ENCODE measurements at regions not wholly inside any gene's neighbourhood (a gene's known extent, or its start where the extent isn't known, plus 50 kb on each side); places are given as distances from the start of the nearest gene placed in this dataset.

DNA sequence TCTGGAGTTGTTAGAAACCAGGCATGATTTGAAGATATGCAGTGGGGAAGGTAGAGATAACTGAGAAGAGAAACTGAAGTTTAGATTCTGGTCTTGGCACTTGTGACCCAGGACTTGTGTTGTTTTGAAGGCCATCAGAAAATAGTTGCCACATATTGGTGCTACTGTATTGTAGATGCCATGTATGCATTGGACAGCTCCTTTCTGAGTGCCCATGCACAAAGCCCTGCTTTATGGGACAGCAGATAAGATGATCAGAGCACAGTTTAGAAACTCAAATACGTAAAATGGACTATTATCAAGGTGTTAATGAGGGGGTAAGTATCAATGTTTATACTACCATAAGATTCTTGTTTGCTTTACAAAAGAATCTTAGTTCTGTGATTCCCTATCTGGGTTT is 84.9 kb downstream of the KIF4B start:
- Mint-ChIP-seq H3K9me3 (no peaks in the 10 kb centered on the region), H3K27ac (no peak overlapping the region), H3K27me3 (peaks cover 6% of the 10 kb centered on the region)

DNA sequence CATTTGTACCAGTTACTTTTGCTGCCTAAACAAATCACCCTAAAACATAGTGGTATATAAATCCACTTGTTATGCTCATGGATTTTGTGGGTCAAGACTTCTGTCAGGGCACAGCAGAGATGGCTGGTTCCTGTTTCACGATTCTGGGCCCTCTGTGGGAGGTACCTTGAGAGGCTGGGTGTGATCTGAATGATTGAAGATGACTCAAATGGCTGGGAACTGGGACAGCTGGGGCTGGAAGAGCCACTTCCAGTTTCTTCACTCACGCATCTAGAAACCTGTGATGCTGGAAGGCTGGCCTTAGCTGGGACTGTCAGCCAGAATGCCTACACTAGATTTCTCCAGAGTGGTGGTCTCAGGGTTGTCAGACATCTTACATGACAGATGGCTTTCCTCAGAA is 88.1 kb downstream of the KIF4B start:
- Mint-ChIP-seq H3K4me3 (no peak overlapping the region), H3K27ac (no peak overlapping the region), H3K4me1 (no peaks in the 10 kb centered on the region), H3K9me3 (no peaks in the 10 kb centered on the region), H3K36me3 (no peaks in the 10 kb centered on the region), H3K27me3 (peaks cover 1% of the 10 kb centered on the region)

More for the DNA sequence above, 84.9 kb downstream of the KIF4B start:
- no peak overlapping the region for H3K4me3 Mint-ChIP-seq
- no peaks in the 10 kb centered on the region for H3K4me1 Mint-ChIP-seq
- H3K36me3 Mint-ChIP-seq = no peaks in the 10 kb centered on the region

DNA sequence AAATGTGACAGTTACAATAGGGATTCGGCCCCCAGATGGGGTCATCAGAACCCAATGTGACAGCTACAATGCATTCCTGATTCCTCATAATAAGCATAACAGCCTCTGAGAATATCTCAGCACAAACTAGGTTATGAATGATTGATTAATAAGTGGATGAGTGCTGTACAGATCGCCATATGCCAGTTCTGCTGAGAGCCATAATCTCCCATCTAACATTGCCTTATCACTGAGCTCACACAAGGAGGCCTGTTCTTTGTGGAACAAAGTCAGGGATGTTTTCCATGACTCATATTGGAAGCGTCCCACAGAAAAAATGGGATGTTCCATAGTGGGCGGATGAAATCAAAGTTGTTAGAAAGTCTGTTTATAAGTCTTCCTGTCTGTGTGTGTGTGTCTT is 89.6 kb downstream of the KIF4B start:
- Mint-ChIP-seq H3K27ac (no peak overlapping the region), H3K36me3 (no peaks in the 10 kb centered on the region), H3K27me3 (peaks cover 1% of the 10 kb centered on the region), H3K4me1 (no peaks in the 10 kb centered on the region), H3K4me3 (no peak overlapping the region), H3K9me3 (no peaks in the 10 kb centered on the region)

DNA sequence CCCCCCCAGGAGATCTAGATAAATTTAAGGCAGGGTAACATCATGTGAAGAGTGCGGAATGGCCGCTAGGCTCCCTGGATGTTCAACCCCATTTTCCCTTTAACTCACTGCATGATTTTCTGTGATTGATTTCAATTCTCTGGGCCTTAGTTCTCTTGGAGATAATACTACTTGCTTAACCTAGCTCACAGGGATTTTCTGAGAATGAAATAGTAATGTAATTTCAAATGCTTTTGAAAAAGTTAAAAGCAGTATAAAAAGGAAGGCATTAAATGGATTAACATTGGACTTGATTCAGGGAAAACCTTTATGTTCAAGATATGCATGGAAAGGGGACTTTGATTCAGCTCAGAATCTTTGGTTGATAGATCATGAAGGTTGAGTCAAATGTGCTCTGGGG is 90.9 kb downstream of the KIF4B start:
- Mint-ChIP-seq H3K4me3 (no peak overlapping the region), H3K9me3 (no peaks in the 10 kb centered on the region), H3K27ac (no peak overlapping the region), H3K36me3 (no peaks in the 10 kb centered on the region), H3K4me1 (no peaks in the 10 kb centered on the region), H3K27me3 (peaks cover 1% of the 10 kb centered on the region)

DNA sequence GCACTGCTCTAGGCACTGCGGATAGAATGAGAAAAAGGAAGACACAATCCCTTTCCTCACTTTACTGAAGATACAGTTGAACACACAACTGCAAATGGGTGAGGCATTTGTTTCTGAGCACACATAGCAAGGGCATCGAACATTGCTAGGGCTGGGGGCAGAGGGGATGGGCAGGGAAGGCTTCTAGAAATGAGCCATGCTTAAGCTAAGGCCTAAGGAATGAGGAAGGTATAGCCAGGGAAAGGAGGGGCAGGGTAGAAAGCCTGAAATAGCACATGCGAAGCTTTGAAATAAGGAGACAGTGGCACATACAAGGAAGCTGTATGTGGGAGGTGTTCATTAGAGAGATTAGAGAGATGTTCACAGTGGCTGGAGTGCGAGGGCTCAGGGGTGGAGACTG is 92.7 kb downstream of the KIF4B start:
- Mint-ChIP-seq H3K27me3 (peaks cover 1% of the 10 kb centered on the region), H3K4me3 (no peak overlapping the region), H3K4me1 (no peaks in the 10 kb centered on the region), H3K36me3 (no peaks in the 10 kb centered on the region), H3K9me3 (no peaks in the 10 kb centered on the region), H3K27ac (no peak overlapping the region)

DNA sequence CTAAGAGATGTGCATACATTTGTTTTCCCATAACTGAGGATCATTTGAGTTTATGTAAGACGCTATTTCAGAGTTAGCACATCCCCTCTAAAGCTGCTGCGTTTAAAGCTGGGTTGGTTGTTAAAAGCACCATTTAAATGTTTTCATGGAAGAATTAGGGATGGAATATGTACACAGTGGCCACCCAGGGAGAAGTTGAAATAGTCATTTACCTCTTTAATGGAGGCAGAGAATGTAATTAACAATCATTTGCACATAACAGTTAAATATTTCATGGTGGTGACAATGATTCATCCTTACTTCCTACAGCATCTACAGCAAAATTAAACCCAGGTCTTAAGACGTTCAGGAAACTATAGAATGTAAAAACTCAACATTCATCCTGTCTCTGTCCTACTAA is 100.3 kb downstream of the KIF4B start:
- no peaks in the 10 kb centered on the region for H3K36me3 Mint-ChIP-seq
- no peak overlapping the region for H3K27ac Mint-ChIP-seq
- H3K4me1 Mint-ChIP-seq = no peaks in the 10 kb centered on the region
- H3K9me3 Mint-ChIP-seq = no peaks in the 10 kb centered on the region
- H3K4me3 Mint-ChIP-seq = no peak overlapping the region
- no peaks in the 10 kb centered on the region for H3K27me3 Mint-ChIP-seq

DNA sequence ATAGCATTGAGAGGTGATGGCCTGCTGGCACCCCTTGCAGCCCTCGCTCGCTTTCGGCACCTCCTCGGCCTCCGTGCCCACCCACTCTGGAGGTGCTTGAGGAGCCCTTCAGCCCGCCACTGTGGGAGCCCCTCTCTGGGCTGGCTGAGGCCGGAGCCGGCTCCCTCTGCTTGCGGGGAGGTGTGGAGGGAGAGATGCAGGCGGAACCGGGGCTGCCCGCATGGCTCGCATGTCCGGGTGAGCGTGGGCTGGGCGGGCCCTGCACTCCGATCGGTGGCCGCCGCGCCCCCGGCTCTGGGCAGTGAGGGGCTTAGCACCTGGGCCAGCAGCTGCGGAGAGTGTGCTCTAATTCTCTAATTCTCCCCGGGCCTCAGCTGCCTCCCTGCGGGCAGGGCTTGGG is 101.1 kb downstream of the KIF4B start:
- Mint-ChIP-seq H3K4me1 (no peaks in the 10 kb centered on the region), H3K36me3 (no peaks in the 10 kb centered on the region), H3K4me3 (no peak overlapping the region), H3K27ac (no peak overlapping the region), H3K27me3 (no peaks in the 10 kb centered on the region), H3K9me3 (no peaks in the 10 kb centered on the region)

DNA sequence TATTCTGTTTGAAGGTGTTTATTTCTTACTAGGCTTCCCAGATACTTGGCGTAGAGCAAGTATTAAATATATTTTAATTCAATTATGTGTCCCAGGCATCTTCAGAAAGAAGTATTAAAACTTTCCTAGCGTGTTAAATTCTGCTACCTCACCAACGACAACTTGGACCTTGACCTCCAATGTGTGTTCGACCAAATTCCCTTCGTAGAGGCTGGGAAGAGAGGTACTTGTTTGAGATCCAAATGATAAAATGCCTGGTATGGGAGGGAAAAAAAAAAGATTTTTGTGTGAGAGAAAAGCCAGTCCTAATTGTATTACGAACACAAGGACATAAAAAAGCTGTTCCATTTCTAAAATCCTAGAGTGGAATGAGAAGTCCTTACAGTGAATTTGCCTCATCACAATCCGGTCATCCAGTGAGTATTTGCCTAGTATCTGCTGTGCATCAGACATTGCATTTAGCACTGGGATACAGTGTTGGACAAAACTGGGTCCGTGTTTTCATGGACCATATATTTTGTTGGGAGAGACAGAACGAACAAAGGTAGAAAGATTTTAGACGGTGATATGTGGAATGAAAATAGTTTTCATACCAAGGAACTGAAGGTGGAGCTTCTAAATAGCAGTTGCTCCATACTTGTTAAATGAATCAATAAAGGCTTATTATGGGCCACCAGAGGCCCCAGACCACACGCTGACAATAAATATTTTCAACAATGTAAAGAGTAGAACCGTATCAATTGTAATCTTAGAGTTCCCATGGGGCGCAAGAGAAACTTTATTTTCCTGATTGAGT is 103.1 kb downstream of the KIF4B start:
- Mint-ChIP-seq H3K4me1 (no peaks in the 10 kb centered on the region), H3K27me3 (no peaks in the 10 kb centered on the region), H3K27ac (no peak overlapping the region), H3K4me3 (no peak overlapping the region), H3K9me3 (no peaks in the 10 kb centered on the region), H3K36me3 (no peaks in the 10 kb centered on the region)

DNA sequence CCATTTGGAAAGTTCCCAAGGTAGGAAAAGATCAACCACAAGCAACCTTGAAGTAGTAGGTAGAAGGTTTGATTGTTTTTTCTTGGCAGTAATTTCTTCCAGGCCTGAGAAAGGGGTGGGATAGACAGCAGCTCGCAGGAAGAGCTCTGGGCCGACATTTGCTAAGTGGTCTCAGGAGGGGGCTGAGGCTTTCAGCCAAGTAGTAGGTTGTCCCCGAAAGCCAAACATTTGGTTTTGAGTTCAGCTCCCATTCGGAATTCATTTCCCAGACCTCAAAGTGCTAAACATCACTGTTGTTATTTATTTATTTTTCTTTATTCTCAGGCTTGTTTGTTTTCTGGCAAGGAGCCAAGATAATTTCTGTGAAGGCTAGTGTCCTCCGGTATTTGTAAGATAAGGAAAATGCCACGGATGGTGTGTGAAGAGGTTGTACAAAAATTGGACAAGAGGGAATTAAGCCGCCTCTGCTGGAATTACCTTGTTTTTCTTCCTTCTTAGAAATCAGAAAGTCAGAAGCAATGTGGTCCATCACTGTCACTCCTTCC is 112.1 kb downstream of the KIF4B start:
- Mint-ChIP-seq H3K27ac (no peak overlapping the region), H3K27me3 (peaks cover 11% of the 10 kb centered on the region), H3K4me1 (no peaks in the 10 kb centered on the region), H3K9me3 (no peaks in the 10 kb centered on the region), H3K36me3 (no peaks in the 10 kb centered on the region), H3K4me3 (no peak overlapping the region)

DNA sequence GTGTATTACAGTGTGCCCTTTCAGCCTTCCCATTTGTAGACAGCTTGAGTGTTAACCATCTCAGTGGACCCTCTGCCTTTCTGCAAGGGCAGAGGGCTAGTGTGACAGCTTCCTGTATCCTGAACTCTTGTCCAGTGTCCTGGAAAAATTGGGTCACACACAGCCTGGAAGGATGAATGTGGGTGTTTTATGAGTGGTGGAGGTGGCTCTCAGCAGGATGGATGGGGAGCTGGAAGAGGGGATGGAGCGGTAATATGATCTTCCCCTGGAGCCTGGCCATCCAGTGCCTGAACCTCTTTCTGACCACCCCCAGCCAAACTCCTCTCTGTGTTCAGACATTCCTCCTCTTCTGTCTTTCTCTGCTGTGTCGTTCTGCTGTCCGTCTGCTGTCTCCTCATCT is 113.0 kb downstream of the KIF4B start:
- no peaks in the 10 kb centered on the region for H3K9me3 Mint-ChIP-seq
- H3K4me1 Mint-ChIP-seq = no peaks in the 10 kb centered on the region
- H3K27ac Mint-ChIP-seq = no peak overlapping the region
- H3K4me3 Mint-ChIP-seq = no peak overlapping the region
- H3K27me3 Mint-ChIP-seq = peaks cover 11% of the 10 kb centered on the region
- no peaks in the 10 kb centered on the region for H3K36me3 Mint-ChIP-seq

DNA sequence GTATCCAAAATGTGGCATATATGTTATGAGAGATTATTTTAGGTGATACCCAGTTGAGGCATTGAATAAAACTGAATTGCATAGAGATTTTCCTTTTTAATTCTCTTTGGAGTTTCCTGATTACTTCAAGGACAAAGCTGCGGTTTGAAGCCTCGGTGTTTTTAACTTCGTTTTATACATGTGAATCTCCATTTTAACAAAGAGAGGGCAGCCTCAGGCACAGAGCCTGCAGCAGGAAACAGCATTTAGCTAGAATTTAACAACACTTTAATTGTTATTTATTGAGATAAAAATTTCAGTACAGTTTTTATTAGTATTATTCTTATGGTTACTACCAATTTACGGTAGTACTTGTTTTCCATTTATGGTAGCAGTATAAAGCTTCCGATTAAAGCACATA is 114.0 kb downstream of the KIF4B start:
- H3K27ac Mint-ChIP-seq = no peak overlapping the region
- peaks cover 14% of the 10 kb centered on the region for H3K27me3 Mint-ChIP-seq
- H3K4me1 Mint-ChIP-seq = no peaks in the 10 kb centered on the region
- no peak overlapping the region for H3K4me3 Mint-ChIP-seq
- H3K36me3 Mint-ChIP-seq = no peaks in the 10 kb centered on the region
- no peaks in the 10 kb centered on the region for H3K9me3 Mint-ChIP-seq

DNA sequence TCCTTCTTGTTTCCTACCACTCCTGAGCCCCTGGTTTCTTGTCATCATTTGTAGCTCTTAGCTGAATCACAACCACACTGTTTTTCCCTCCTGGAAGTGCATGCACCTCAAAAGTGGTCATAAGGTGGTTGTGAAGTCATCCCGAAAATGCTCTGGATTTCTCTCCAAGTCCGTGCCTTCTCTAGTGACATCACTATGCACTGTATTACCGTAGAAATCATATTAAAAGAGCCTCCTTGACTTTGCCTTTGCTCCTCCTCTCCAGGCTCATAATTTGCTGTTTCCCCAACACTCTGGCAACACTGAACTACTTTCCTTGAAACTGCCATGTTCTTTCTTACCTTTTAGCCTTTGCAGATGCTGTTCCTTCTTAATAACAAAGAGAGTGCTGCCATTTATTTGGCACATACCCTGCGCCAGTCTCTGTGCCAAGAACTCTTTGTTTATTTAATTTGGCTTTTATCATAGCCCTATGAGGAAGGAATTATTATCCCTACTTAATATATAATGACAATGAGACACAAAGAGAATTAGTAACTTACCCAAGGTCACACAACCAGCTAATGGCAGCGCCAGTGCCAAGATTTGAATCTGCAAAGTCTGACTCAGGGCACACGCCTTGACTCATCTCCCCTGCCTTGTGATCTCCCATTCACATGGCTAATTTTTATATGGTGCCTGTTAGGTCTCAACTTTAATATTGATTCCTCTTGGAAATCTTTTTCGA is 115.4 kb downstream of the KIF4B start:
- Mint-ChIP-seq H3K27ac (no peak overlapping the region), H3K9me3 (no peaks in the 10 kb centered on the region), H3K4me1 (no peaks in the 10 kb centered on the region), H3K4me3 (no peak overlapping the region), H3K36me3 (no peaks in the 10 kb centered on the region), H3K27me3 (peaks cover 17% of the 10 kb centered on the region)

DNA sequence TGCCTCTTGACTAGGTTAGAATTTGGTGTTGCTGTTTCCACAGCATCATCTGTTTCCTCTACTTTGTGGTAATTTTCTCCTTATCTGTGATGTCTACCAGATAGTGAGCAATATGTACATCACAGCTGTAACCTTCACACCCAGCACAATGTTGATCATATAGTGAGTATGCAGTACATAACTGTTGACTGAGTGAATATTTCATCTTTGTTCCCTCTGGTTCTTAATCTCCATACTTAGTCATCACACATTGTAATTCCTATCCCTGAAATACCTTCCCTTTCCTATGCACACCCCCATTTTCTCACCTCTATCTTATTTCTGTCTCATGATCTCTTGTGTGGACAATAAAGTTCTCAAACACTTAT is 115.9 kb downstream of the KIF4B start:
- Mint-ChIP-seq H3K4me3 (no peak overlapping the region), H3K36me3 (no peaks in the 10 kb centered on the region), H3K27me3 (peaks cover 17% of the 10 kb centered on the region), H3K9me3 (no peaks in the 10 kb centered on the region), H3K27ac (no peak overlapping the region), H3K4me1 (no peaks in the 10 kb centered on the region)

DNA sequence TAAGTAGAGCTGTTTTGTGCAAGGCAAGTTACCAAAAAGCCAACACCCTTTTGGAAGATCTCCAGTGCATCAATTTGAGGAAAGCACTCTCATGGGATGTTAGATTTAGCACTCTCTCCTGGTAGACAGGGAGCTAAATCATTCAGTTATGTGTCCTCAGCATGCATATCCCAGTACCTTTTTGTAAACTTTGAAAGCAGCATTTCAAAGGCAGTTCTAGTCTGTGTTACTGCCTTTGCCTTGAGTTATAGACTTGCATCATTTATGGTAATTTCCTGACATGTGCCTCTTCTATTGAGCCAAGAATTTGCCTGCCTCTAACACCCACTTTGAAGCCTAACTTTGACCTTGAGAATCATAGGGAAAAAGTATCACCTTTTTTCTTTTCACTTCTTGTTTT is 120.6 kb downstream of the KIF4B start:
- Mint-ChIP-seq H3K36me3 (no peaks in the 10 kb centered on the region), H3K27me3 (peaks cover 22% of the 10 kb centered on the region), H3K4me3 (no peak overlapping the region), H3K4me1 (no peaks in the 10 kb centered on the region), H3K9me3 (no peaks in the 10 kb centered on the region), H3K27ac (no peak overlapping the region)

DNA sequence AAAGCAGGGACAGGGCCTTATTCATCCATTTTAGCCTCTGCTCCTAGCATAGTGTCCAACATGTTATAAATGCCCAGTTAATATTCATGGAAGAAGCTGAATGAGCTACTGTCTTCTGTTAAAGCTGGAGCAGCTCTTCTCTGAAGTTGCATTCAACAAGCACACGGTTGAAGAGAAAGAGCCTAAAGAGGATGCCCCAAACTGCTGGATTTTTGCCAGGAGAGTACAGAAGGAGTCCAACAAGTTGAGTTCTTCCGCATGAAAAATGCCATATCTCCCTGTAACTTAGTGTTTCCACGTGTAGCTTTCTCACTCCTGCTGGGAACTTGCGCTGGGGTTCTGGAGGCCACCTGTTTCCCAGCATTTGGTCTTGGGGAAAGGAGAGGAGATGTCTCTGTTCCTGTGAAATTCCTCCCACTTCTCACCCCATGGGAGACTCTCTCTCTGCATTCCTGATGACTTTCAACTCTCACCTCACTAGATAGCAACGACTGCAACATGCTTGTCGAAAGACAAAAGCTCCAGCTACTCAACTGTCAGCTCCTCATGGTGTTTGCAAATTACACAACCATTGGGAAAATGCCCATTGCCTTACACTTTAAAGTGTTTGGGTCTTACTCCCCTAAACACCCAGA is 122.8 kb downstream of the KIF4B start:
- H3K4me1 Mint-ChIP-seq = no peaks in the 10 kb centered on the region
- no peaks in the 10 kb centered on the region for H3K9me3 Mint-ChIP-seq
- peaks cover 26% of the 10 kb centered on the region for H3K27me3 Mint-ChIP-seq
- H3K27ac Mint-ChIP-seq = no peak overlapping the region
- H3K4me3 Mint-ChIP-seq = no peak overlapping the region
- no peaks in the 10 kb centered on the region for H3K36me3 Mint-ChIP-seq

DNA sequence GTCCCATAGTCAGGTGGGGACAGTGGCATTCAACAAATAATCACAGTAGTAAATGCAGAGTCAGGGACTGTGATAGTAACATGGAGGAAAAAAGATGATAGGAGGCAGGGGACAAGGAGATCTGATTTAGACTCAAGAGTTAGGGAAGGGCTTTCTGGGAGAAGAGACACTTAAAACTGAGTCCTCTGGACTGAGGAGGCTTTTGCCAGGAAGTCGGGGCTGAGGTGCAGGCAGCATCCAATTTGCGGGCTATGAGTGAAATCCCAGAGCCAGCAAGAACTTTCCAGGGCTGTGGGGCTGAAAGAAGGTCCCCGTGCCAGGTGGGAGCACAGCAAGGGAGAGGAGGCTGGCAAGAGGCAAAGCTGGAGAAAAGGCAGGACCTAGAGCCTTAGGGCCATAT is 124.1 kb downstream of the KIF4B start:
- H3K27ac Mint-ChIP-seq = no peak overlapping the region
- no peaks in the 10 kb centered on the region for H3K4me1 Mint-ChIP-seq
- H3K4me3 Mint-ChIP-seq = no peak overlapping the region
- H3K27me3 Mint-ChIP-seq = peaks cover 22% of the 10 kb centered on the region
- H3K9me3 Mint-ChIP-seq = no peaks in the 10 kb centered on the region
- no peaks in the 10 kb centered on the region for H3K36me3 Mint-ChIP-seq

Measured in activated naive CD4-positive, alpha-beta T cell treated with anti-CD3 and anti-CD28 coated beads, Interleukin-2, amount 50 U/mL, for 24 hours (primary cell).